HG02642 (cell line): ENCODE measurements at regions not wholly inside any gene's neighbourhood (a gene's known extent, or its start where the extent isn't known, plus 50 kb on each side); places are given as distances from the start of the nearest gene placed in this dataset.
A peak's percentile ranks its signal among the peaks of the same experiment; 100 is the strongest.

ENCODE experiments used
- ATAC-seq: cut with Tn5 transposase; IDR thresholded peaks from one replicate; pipeline ENCODE4 v1.9.1; 2021; ENCODE audit warnings: mild to moderate bottlenecking; ENCODE audit not compliant: unreplicated experiment, poor library complexity

DNA sequence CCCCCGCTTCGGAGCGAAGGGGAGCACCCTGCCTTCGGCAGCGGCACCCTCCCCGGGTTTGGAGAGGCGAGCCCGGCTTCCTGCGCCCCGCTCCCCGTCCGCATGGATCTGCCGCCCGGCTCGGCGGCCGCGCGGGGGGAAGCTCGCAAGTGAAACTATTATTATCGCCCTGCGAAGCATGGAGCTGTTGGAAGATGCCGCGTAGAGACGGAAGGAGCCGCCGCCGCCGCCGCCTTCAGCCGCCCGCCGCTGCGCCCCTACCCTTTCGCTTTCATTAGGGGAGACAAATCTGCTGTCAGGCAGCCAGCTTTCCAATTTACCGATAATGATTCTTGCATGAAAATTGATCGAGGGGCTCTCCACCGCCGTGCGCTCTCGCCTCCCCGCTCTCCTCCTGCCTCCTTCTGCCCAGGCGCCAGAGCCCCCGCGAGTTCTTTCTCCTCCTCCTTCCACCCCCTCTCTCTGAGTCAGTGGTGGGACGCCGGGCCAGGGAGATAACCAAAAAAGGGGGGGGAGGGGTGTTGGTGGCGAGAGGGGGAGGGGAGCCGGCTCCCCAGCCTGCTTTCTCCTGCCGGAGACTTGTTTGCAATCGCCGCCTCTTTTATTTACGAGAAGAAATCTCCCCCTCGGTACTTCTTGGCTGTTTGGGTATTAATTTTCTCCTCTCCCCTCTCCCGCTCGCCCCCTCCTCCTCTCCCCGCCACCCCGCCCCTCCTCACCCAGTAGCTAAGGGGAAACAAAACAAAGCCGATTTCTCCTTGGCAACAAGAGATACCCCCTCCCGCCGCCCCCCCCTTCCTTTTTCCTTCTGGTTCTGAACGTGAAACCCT is 58.0 kb upstream of the GSE1 start:
- no peak for ATAC-seq

DNA sequence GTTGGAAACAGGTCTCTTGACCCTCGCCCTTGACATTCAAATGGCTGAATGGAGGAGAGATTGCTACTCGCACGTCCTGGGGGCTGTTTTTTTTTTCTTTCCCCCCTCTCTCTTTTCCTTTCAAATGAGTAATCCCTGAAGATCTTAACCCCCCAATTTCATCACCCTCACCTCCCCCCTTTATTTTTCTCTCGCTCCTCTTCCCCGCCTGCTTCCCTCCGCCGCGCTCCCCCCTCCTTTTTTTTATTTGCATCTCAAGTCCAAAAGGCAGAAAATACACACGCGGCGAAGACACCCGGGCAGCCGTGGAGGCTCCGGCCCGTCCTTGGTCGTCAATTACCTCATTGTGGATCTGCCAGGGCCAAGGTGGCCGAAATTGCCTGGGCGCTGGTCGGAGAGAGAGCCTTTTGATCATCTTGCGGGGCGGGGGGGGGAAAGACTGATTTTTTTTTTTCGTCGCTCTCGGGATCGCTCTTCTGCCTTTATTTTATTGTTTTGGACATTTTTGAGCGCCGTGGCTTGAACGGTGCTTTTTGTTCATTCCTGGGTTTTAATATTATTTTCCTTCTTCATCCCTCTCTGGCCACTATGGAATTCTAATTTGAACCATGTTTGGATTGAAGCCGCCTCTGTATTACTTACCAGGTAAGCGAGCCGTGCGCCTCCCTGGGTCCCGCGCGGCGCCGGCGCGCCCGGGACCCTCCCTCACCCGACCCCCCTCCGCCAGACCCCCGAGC is 57.2 kb upstream of the GSE1 start:
- ATAC-seq: no peak

DNA sequence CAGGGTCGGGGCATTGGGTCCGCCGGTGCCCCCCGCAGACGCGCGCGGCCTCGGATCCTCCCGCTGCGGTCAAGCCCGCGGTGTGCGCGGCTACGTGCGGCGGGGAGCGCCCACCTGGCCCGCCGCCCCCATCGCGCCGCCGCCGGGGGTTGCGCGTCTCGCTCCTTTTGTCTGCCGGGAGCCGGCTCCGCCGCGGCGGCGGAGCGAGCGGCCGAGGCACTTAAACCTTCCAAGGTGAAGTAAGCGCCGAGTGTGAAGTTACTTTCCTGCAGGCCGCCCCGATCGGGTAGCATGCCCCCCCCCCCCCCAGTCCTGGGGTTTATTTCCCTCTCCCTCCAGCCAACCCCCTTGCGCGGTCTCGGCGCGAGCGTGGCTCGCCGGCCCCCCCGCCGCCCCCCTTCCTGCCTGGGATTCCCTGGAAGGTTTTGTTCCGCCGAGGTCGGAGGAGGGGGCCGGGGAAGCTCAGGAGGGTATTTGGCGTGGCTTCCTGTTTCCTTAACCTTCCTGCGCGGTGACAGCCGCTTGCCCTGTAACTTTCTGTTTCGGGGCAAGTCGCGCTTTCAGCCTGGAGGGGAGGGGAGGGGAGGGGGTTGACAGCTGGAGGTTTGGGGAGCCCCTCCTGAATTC is 56.6 kb upstream of the GSE1 start:
- ATAC-seq: peak; percentile 25

DNA sequence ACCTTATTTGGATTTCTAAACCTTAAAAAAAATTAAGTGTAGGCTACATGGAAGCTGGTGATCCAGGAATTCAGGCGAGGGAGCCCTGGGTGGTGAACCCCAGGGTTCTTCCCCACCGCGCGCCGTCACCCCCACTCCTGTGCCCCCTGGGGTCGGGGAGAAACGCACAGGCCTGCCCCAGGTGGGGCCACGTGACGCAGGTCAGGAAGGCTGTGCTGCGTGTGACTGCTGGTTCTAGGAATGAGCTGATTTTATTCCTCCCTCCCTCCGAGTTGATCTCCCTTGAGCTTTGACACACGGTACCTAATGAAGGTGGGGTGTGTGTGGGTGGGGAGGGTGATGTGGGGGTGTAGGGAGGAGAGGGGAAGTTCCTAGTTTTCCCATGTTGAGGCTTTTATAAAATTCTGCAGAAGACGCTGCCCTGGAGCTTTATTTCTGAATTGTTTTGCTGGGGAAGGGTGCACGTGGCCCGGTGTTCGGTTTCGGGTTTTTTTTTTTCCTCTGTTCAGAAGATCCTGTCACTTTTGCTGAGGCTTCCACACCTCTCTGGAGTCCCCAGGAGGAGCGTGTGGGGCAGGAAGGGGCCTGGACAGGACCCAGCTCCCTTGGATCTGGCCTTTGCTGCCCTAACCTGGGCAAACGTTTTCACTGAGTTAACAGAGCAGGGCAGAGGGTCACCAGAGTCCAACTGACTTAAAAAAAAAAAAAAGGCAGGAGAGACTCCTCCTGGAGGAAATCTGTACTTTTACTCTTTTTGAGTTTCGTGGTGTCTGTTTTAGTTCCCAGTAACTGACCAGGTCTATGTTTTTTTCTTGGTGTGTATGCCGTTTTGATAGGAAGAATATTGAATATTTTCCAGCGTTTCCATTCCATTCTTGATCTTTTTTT is 55.8 kb upstream of the GSE1 start:
- peak; percentile 13 for ATAC-seq

DNA sequence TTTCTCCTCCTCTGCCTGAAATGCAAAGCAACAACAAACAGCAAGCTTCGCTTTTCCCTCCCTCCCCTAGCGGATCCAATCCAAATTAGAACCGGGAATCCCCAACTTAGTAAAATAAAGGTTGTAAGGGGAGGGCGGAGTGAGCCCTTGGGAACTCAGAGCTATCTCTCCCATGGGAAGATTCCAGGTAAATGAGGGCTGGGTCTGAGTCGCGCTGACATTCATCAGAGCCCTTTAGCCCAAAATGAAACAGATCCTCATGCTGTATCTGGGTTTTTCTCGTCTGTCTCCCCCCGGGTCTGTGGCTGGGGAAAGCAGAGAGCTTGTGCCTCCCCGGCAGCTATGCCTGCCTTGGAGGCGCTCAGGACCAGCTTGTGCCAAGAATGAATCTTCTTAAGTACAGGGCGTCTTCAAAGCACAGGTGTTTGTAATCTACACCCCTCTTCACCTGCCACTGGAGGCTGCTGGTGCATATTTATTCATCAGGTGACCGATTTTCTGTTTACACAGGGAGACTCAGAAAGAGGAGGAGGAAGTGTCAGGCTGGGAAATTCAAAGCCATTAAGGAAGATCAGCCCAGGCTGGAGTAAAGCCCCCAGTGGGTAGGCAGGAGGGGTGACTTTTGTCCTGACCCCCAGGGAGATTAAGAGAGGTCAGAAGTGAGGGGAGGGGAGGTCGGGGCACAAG is 55.0 kb upstream of the GSE1 start:
- ATAC-seq: no peak

DNA sequence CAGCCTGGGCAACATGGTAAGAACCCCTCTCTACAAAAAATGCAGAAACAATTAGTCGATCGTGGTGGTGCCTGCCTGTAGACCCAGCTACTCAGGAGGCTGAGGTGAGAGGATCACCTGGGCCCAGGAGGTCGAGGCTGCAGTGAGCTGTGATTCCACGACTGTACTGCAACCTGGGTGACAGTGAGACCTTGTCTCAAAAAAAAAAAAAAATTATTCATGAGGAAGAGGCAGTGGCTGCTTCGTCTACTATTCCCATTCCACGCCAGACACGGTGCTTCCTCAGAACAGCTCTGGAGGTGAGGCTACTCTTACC is 52.2 kb upstream of the GSE1 start:
- ATAC-seq: no peak

DNA sequence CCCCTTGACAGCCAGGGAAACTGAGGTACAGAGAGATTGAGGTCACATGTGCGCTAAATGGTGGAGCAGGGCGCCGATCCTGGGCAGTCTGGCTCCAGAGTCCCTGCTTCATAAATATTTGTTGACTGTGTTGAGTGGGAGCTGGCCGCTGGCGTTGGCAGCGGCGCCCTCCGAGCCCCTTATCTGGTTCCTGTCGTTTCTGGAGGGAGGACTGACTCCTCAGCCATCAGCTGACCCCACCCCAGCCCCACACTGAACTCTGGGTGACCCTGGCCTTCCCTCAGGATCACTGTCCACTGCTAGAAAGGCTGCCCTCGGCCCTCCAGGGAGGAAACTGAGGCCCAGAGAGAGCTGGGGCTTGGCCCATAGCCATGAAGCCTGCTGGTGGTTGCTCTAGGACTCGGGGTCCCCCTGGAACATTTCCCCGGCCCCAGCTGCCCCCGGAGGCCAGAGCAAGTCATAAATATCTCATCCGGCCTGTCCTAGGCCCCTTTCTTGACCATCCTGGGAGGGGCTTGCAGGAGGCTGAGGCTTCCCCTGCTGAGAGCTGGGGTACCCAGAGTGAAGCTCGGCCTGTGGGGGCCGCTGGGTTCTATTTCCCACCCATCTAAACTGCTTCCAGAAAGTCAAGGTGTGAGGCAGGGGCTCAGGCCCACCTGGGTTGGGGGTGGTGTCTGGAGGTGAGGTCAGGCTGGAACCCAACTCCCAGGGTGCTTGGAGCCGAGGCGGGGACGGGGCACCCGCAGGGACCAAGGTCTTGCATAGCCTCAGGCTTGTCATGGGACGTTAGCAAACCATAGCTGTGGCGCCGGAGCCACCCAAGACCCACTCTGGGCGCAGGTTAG is 51.7 kb upstream of the GSE1 start:
- ATAC-seq: no peak

DNA sequence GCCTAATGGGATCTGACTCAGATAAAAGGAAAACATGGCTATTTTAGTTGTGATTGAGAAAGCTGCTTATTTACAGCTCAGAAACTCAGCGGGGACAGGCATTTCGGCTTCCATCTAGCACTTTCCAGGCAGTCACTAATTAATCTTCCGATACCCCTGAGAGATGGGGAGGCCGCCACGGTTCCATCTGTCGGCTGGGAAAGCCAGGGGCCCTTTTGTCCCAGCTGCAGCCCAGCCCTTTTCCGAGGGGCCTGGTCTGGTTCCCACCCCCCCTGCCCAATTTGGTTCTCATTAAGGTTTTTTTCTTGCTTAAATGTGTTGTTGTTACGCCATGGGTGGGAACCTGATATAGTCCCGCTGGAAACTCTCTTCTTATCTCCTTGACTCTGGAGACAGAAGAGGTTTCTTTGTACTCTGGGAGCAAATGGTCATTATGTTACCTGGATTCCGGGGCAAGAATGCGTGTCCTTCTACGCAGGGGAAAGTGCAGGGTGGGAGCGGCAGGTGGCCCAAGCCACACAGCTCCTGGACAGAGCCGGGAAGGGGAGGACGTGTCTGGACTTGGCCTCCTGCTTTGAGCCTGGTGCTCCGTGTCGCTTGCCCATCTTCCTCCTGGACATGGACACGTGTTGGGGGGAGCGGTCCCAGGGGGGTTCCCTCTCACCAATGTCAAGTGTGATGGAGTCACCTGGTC is 50.9 kb upstream of the GSE1 start:
- ATAC-seq: no peak

DNA sequence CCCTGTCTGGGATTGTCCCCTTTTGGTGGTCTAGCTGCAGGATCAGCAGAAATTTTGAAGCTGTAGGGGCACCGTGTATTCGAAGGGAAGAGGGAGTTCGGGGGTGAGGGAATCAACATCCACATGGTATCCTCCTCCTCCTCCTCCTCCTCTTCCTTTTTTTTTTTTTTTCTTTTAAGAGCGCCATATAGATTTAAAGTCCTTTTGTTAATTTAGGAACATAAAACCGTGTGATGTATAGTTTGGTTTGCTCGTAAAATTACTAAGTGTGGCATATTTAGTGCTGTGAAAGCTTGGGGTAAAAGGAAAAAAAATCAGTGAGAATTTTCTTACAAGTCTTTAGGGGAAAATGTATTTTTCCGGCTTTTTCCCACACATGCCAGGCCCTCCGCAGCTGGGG is 50.1 kb upstream of the GSE1 start:
- no peak for ATAC-seq
